ENCODE measurements at regions not wholly inside any gene's neighbourhood (a gene's known extent, or its start where the extent isn't known, plus 50 kb on each side); places are given as distances from the start of the nearest gene placed in this dataset.

DNA sequence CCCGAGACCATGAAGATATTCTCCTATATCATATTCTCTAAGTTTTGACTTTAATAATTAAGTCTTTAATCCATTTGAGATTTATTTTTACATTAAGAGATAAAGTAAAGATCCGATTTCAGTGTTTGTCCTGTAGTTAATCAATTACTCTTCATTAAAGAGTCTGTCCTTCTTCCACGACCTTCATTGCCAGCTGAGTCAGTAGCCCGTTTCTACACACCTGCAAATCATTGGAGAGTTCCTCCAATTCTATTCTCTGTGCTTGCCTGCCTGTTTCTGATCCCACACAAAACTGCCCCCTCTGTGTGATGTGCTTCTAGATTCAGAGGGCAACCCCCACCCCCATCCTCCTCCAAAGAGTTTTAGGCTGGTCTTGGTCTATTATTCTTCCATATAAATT is 119.2 kb downstream of the KCNF1 start:
- Histone ChIP-seq H3K36me3 (no peaks in the 10 kb centered on the region), H3K27me3 (no peaks in the 10 kb centered on the region), H3K4me1 (no peaks in the 10 kb centered on the region), H3K4me3 (no peak overlapping the region), H3K27ac (no peak overlapping the region), H3K9me3 (no peaks in the 10 kb centered on the region)
- TF ChIP-seq, protein P1, sequence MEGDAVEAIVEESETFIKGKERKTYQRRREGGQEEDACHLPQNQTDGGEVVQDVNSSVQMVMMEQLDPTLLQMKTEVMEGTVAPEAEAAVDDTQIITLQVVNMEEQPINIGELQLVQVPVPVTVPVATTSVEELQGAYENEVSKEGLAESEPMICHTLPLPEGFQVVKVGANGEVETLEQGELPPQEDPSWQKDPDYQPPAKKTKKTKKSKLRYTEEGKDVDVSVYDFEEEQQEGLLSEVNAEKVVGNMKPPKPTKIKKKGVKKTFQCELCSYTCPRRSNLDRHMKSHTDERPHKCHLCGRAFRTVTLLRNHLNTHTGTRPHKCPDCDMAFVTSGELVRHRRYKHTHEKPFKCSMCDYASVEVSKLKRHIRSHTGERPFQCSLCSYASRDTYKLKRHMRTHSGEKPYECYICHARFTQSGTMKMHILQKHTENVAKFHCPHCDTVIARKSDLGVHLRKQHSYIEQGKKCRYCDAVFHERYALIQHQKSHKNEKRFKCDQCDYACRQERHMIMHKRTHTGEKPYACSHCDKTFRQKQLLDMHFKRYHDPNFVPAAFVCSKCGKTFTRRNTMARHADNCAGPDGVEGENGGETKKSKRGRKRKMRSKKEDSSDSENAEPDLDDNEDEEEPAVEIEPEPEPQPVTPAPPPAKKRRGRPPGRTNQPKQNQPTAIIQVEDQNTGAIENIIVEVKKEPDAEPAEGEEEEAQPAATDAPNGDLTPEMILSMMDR (IDR thresholded peaks at IDR 0.05) = no peak
- TF ChIP-seq POLR2AphosphoS5 (IDR thresholded peaks at IDR 0.05; ENCODE audit: insufficient read depth in 1 of 2, low read depth in 1 of 2) (no peak), POLR2A (IDR thresholded peaks at IDR 0.05) (no peak)
- DNase-seq (ENCODE audit: extremely low spot score in 2 of 2) = peak in 1 of 2 donors; percentile 7
- intact Hi-C loops (cut with DNase I) = no loop called here

DNA sequence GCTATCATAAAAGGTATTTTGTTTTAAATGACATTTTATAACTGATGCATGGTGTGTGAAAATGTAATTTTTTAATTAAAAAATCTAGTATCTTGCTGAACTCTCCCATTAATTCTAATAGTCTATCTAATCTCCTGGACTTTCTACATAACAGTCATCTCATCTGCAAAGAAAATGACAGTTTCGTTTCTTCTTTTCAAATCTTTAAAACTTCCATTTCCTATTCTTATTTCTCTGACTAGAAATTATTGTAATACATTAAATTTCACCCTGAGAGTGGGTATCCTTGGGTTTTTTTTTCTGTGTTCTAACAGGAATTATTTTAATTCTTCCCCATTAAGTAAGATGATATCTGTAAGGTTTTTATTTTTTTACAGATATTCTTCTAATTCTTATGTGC is 120.1 kb downstream of the KCNF1 start:
- H3K4me3 ChIP-seq = no peak overlapping the region
- DNase-seq (ENCODE audit: extremely low spot score in 2 of 2) = no peak

DNA sequence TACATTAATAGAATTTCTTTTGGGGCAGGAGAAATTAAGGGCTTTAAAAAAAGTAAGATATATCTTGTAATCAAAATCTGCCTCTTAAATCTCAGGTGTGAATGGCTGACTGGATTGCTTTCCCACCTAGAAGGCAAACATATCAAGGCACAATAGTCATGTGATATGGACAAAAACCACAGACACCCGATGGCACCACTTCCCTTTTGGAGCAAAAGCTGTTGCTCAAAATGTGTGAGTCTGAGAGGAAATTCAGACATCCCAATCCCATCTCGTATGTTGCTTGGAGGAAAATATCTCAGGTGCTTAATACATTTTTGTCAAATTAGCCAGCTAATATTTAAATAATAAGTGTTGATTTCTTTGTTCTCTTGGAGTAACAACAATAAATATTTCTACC is 120.7 kb downstream of the KCNF1 start:
- H3K4me1 ChIP-seq = no peaks in the 10 kb centered on the region
- no peaks in the 10 kb centered on the region for H3K36me3 ChIP-seq
- no peaks in the 10 kb centered on the region for H3K9me3 ChIP-seq
- TF ChIP-seq, protein P1 (IDR thresholded peaks at IDR 0.05) = no peak
- no peak for TF ChIP-seq POLR2AphosphoS5 (IDR thresholded peaks at IDR 0.05; ENCODE audit: insufficient read depth in 1 of 2, low read depth in 1 of 2)
- no peak for TF ChIP-seq POLR2A (IDR thresholded peaks at IDR 0.05)
- H3K27me3 ChIP-seq = no peaks in the 10 kb centered on the region
- H3K27ac ChIP-seq = no peak overlapping the region
- H3K4me3 ChIP-seq = no peak overlapping the region
- peak in 1 of 2 donors; percentile 22 for DNase-seq (ENCODE audit: extremely low spot score in 2 of 2)
- intact Hi-C loops (cut with DNase I) = no loop called here

More for the DNA sequence above, 120.1 kb downstream of the KCNF1 start:
- TF ChIP-seq, protein P1 (IDR thresholded peaks at IDR 0.05) = no peak
- TF ChIP-seq POLR2AphosphoS5 (IDR thresholded peaks at IDR 0.05; ENCODE audit: insufficient read depth in 1 of 2, low read depth in 1 of 2) (no peak), POLR2A (IDR thresholded peaks at IDR 0.05) (no peak)
- Histone ChIP-seq H3K27me3 (no peaks in the 10 kb centered on the region), H3K4me1 (no peaks in the 10 kb centered on the region), H3K9me3 (no peaks in the 10 kb centered on the region), H3K36me3 (no peaks in the 10 kb centered on the region), H3K27ac (no peak overlapping the region)
- intact Hi-C loops (cut with DNase I) = no loop called here

DNA sequence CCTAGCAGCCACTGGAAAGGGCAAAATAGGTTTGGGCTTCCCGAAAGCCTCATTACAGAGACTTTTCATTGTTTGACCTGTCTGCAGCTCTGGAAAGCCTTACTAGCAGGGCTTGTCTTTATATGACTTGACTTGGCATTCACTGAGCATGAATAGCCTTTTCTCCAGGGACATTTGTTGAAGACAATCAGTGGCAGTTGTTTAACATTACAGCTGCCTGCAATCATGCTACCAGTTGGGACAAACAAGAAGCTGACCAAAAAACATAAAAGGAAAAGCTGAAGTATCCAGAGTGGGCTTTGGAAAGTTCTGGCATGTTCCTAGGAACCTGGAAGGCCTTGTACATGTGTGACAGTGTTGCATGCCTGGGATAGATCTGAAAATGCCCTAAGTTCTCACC is 121.4 kb downstream of the KCNF1 start:
- no peaks in the 10 kb centered on the region for H3K9me3 ChIP-seq
- H3K4me3 ChIP-seq = no peak overlapping the region
- TF ChIP-seq POLR2AphosphoS5 (IDR thresholded peaks at IDR 0.05; ENCODE audit: insufficient read depth in 1 of 2, low read depth in 1 of 2) = no peak
- TF ChIP-seq, protein P1 (IDR thresholded peaks at IDR 0.05) = no peak
- no peak for TF ChIP-seq POLR2A (IDR thresholded peaks at IDR 0.05)
- intact Hi-C loops (cut with DNase I) = no loop called here
- DNase-seq (ENCODE audit: extremely low spot score in 2 of 2) = peak; percentile 22 to 43
- no peaks in the 10 kb centered on the region for H3K36me3 ChIP-seq
- H3K27ac ChIP-seq = no peak overlapping the region
- H3K4me1 ChIP-seq = no peaks in the 10 kb centered on the region
- no peaks in the 10 kb centered on the region for H3K27me3 ChIP-seq

DNA sequence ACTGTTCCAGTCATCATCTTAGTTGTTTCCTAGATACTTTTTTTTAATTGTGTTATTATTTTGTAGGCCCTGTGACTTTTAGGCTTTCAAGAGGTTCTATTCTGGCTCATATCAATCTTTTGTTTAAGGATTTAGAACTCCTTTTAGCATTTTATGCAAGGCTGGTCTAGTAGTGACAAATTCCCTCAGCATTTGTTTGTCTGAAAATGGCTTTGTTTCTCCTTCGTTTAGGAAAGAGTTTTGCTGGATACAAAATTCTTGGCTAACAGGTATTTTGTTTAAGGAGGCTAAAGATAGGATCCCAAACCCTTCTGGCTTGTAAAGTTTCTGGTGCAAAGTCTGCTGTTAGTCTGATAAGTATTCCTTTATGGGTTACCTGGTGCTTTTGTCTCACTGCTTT is 116.6 kb upstream of the SLC66A3 start:
- H3K27ac ChIP-seq = no peak overlapping the region
- no peaks in the 10 kb centered on the region for H3K36me3 ChIP-seq
- intact Hi-C loops (cut with DNase I) = no loop called here
- peaks cover 5% of the 10 kb centered on the region for H3K9me3 ChIP-seq
- DNase-seq (ENCODE audit: extremely low spot score in 2 of 2) = no peak
- TF ChIP-seq POLR2A (IDR thresholded peaks at IDR 0.05) = no peak
- TF ChIP-seq POLR2AphosphoS5 (IDR thresholded peaks at IDR 0.05; ENCODE audit: insufficient read depth in 1 of 2, low read depth in 1 of 2) = no peak
- TF ChIP-seq, protein P1 (IDR thresholded peaks at IDR 0.05) = no peak
- H3K4me1 ChIP-seq = no peaks in the 10 kb centered on the region
- no peak overlapping the region for H3K4me3 ChIP-seq
- H3K27me3 ChIP-seq = no peaks in the 10 kb centered on the region
